Fibroblast of peridontal ligament (primary cell): ENCODE measurements at regions not wholly inside any gene's neighbourhood (a gene's known extent, or its start where the extent isn't known, plus 50 kb on each side); places are given as distances from the start of the nearest gene placed in this dataset.
"Not testable (repeated sequence)": the region's sequence is repeated elsewhere in the genome, so short reads cannot be mapped to it uniquely, and the experiment has no call there.

ENCODE experiments used
- DNase-seq: peaks from one replicate; pipeline ENCODE4 v3.0.0-alpha.2; 2010; ENCODE audit errors: extremely low read depth

DNA sequence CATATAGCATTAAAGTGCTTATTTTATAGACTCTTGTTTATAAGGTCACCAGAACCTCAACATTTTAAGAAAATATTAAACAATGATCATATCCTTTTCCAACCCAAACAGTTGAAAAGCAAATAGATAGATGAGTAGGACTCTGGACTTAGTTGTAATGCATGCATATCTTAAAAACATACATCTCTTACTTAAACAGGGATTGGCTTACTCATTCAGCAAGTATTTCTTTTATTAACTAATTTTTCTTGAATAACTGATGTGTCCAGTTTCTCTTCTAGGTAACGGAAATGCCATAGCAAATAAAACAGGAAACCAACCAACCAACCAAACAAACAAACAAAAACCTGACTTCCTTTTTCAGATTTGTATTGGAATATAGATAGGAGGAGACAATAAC is 70.9 kb upstream of the NBPF4 start:
- no peak for DNase-seq

DNA sequence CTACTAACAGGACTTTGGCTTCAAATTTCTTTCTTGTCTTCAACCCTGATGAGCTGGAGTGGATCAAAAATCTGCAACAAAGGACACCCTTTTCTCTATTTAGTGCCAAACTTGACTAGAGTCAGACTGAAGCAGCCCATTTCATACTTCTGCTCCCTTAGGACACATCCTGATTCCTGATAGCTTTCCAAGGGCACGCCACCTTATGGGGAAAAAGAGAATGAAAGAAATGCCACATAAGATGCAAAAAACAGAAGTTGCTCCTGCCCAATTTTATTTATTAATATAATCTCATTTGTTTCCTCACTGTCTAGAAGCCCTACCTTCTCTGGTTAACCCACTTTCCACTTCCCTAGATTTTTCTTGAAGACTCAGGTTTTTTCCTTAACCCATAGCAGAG is 72.7 kb upstream of the NBPF4 start:
- peak; percentile 5 for DNase-seq

DNA sequence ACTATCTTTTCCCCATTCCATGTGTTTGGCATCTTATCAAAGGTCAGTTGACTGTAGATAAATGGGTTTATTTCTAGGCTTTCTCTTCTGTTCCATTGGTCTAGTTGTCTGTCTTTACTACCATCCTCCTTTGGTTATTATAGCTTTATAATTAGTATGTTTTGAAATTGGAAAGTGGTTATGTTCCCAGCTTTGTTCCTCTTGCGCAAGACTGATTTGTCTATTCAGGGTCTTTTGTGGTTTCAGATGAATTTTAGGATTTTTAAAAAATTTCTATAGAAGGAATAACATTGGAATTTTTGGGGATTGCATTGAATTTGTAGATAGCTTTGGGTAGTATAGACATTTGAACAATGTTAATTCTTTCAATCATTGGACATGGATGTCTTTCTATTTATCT is 77.0 kb upstream of the NBPF4 start:
- no peak for DNase-seq

DNA sequence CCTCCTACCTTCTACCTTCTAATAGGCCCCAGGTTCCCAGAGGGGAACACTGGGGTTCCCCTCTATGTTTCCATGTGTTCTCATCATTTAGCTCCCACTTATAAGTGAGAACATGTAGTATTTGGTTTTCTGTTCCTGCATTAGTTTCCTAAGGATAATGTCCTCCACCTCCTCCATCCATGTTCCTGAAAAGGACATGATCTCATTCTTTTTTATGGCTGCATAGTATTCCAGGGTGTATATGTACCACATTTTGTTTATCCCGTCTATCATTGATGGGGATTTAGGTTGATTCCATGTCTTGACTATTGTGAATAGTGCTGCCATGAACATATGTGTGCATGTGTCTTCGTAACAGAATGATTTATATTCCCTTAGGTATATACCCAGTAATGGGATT is 81.5 kb upstream of the NBPF4 start:
- not testable (repeated sequence) for DNase-seq

DNA sequence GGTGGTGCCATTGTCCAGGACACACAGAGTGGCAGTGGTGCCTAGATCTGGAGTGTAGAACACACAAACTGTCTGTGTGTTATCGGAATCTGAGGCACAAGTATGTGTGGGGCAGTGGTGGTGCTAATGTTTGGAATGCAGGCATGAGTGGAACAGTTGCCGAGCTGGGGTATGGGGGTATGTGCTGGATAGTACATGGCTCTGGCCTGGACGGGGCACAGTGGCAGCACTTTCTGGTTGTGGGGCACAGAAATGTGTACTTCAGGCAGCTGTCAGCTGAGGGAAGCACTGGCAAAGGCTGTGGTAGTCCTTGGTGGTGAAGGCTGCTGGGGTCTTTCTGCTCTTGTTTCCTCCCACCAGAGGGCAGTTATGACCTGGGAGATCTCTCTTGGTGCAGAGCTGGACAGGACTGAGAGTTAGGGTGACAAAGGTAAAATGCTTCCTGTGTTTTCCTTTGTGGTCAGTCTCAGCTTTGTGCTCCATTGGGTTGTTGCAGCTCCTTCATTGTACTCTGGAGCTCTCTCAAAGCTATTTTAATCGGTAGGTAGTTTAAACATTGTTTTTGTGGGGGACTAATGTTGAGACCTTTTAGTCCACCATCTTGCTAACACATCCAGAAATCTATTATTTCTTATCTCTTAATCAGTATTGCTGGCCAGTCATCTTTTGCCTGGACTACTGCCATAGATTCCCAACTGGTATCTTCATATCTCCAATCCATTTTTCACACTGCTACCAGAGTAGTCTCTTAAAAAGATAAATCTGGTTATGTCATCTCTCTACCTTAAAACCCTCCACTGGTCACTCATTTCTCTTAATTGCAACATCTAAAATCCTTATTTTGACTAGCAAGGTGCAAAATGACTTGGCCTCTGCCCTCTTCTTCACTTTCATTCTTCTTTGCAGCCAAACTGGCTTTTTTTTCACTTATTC is 83.9 kb upstream of the NBPF4 start:
- no peak for DNase-seq

DNA sequence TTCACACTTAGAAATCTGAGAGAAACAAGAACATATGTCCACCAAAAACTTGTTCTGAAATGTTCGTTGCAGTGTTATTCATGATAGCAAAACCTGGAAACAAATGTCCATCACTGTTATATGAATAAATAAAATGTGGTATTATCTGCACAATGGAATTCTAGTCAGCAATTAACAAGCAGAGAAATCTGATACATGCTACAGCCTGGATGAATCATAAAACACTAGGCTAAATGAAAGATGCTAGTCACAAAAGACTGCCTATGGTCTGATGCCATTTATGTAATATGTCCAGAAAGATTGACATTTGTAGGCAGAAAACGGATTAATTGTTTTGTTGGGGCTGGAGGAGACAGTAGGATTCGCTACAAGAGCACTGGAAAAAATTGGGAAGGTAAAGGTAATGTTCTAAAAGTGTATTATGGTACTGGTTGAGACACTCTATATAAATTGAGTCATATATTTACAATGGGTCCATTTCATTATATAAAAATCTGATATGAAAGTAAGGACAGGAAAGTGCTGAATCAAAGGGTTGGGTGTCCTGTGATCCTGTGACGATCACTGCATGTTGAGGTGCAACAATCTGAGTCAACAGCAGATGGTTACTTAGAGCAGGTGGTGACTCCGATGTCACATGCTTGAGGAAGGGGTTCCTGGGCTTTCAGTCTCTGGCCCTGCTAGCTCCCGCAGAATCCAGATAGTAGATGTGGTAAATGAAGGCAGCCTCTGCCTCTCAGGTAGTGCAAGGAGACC is 102.1 kb upstream of the NBPF4 start:
- no peak for DNase-seq

DNA sequence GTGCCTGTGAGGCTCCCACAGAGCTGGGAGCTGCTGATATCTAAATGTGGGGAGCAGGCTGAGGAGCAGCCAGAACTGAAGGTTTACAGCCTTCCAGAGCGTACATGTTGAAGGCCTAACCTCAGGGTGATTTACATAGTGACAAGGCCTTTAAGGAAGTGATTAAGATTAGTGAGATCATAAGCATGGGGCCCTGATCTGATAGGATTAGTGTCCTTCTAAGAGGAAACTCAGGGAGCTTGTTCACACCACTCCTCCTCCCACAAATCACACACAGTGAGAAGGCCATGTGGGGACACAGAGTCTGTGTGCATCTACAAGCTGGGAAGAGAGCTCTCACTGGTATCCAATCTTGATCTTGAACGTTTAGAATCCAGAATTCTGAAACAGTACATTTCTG is 92.3 kb upstream of the NBPF6 start:
- no peak for DNase-seq

DNA sequence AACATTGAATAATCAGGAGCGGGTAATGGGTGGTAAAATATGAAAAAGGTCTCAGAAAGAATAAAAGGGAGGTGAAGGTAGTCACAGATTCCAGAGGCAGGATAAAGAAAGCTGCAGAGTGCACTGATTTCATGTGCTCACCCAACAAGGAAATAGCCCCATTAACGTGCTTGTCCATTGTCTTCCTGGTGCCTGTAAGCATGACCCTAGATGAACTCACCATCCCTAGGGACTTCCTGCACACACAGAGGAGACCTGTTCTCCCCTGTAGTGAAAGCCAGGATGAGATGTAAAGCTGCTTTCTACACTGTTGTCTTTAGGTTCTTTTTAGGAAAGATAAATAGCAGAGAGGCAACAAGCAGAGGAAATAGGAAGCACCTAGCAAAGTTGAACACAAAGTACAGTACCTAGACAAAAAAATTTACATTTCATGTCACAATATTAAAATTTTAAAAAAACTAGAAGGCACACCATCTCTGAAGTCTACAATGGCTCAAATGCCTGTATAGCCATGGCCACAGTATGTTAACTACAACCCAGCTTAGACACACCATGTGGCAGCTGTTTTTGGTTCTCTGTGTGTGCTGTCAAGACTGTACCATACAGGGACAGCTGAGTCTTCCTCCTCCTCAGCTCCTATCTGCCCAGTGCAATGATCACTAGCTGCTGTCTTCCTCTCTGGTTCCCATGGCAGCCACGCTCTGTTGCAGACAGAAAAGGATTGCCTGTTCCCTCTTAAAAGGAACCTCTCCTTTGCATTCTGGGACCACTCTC is 69.9 kb upstream of the NBPF6 start:
- not testable (repeated sequence) for DNase-seq
